Astrocyte (in vitro differentiated cells and primary cell): ENCODE measurements at regions not wholly inside any gene's neighbourhood (a gene's known extent, or its start where the extent isn't known, plus 50 kb on each side); places are given as distances from the start of the nearest gene placed in this dataset.
"Not testable (repeated sequence)": the region's sequence is repeated elsewhere in the genome, so short reads cannot be mapped to it uniquely, and the experiment has no call there.

Experiments
- CTCF ChIP-seq: IDR thresholded peaks from 2 replicates; pipeline ENCODE4 v1.5.1; 2011; ENCODE audit warnings: low read depth, mild to moderate bottlenecking, inconsistent platforms, low read length, moderate library complexity; ENCODE audit not compliant: insufficient read depth
- EZH2 ChIP-seq: IDR thresholded peaks from 2 replicates; pipeline ENCODE4 v1.6.1; 2012; ENCODE audit warnings: mild to moderate bottlenecking, low read length, inconsistent platforms; ENCODE audit not compliant: insufficient read depth

GRCh38 chr20:48374031-48374907, 453.5 kb downstream of the PREX1 start:
- not testable (repeated sequence) for TF ChIP-seq EZH2, CTCF
